GM19238 (cell line): ENCODE measurements at regions not wholly inside any gene's neighbourhood (a gene's known extent, or its start where the extent isn't known, plus 50 kb on each side); places are given as distances from the start of the nearest gene placed in this dataset.
"Not testable (repeated sequence)": the region's sequence is repeated elsewhere in the genome, so short reads cannot be mapped to it uniquely, and the experiment has no call there.

ENCODE experiments used
- DNase-seq: peaks from one replicate; pipeline ENCODE4 v3.0.0; 2011; ENCODE audit warnings: low spot score; ENCODE audit not compliant: insufficient read length

- no peak for DNase-seq
Observed at GRCh38 chr13:21875116-21875515, 204.2 kb downstream of the FGF9 start.

- DNase-seq, result no peak
Observed at GRCh38 chr13:21879263-21879914, 208.5 kb downstream of the FGF9 start.

DNA sequence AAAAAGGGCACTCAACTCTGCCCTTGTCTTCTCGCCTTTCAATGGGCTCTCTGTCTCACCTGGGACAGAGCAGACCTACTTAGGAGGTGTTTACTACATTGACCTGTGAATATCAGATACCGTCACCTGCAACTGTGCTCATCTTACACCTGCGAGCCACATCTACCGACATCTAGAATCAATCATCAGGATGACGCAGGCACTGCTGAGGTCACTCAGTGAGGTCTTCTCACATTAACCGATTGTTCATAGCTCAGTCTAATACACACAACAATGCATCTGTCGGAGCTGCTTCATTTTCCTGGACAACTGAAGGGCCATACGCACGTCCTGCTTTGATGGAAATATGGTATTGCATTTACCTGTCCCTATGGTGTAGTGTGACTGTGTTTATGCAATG lies 211.9 kb downstream of the FGF9 start:
- DNase-seq, result no peak

DNA sequence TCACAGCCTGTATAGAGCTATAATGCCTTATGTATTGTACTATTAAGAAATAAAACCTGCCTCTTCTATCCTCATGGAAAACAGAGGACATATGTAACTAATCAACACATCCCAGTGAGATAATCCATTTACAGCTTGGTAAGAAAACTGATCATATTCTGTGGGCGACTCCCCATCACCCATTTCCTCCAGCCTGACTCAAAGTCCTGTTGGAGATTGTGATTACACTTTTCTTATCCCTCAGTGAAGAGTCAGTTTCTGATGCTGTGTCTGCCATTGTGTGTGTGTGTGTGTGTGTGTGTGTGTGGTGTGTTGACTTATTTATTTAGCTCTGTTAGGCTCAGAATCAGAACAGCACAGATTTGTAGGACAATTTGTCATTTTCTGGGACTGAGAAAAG lies 212.8 kb downstream of the FGF9 start:
- DNase-seq, result no peak

- no peak for DNase-seq
Observed at GRCh38 chr13:21884299-21884909, 213.5 kb downstream of the FGF9 start.

DNA sequence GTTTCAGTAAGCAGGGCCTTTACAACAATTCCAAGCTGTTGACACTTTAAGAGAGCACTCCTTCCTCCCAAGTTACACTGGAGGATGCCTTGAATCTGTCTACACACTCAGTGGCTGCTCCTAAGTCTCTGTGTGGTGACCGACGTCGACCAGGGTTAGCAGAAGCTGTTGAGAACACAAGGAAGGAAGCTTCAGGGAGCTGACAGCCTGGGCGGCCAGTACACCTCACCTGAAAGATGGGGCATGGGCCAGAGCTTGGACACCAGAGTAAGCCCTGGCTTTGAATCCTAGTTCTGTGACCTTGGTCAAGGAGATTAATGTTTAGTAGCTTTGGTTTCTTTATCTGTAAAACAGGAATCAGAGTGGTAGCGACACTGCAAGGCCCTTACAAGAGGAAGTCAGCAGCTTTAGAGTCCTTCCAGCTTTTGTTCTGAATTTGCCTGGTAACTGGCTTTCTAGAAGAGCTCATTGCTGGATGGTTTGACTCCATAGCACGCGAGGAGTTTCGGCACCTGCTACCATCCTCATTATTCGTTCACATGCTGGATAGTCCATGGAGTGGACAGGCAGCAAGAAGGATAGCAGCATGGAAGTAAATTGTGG lies 214.2 kb downstream of the FGF9 start:
- DNase-seq, result no peak

DNA sequence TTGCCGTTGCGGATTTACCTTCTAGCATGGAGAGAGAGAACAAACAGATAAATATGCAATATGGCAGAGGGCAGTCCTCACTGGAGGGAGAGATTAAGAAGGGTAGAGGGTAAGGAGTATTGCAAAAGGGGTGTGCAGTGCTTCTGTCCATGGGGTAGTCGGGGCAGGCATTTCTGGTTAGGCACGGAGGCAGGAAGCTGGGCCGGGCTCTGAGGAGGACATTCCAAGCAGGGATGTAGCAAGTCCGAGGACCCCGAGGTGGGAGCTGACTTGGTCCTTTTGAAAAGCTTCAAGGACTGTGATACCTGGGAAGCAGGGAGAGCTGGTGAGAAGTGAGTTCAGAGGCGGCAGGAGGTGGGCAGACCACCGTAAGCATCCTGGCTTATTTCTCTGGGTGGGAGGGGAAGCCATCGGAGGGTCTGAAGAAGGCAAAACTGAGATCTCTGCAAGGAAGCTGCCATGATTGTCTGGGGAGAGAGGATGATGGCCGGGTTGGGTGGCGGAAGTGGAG lies 214.9 kb downstream of the FGF9 start:
- DNase-seq, result no peak

DNA sequence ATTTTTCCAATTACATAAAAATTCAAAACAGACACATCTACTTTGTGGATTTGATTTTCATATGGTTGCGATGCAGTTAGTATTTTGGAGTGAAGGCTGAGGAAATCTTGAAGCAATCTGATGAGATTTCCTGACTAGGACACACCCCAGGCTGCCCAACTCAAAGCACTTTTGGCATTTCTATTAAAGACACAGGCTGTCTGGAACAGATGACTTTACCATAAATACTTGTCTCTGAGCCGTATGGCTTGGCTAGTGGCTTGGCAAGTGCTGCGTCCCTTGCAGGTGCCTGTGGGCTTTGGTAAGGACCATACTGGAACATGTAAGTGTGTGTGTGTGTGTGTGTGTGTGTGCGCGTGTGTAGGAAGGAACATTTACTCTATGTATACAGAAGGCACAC lies 218.8 kb downstream of the FGF9 start:
- no peak for DNase-seq

GRCh38 chr13:21890220-21890619 lies 219.3 kb downstream of the FGF9 start:
- DNase-seq, result not testable (repeated sequence)

- no peak for DNase-seq
Observed at GRCh38 chr13:21894091-21894490, 223.2 kb downstream of the FGF9 start.

DNA sequence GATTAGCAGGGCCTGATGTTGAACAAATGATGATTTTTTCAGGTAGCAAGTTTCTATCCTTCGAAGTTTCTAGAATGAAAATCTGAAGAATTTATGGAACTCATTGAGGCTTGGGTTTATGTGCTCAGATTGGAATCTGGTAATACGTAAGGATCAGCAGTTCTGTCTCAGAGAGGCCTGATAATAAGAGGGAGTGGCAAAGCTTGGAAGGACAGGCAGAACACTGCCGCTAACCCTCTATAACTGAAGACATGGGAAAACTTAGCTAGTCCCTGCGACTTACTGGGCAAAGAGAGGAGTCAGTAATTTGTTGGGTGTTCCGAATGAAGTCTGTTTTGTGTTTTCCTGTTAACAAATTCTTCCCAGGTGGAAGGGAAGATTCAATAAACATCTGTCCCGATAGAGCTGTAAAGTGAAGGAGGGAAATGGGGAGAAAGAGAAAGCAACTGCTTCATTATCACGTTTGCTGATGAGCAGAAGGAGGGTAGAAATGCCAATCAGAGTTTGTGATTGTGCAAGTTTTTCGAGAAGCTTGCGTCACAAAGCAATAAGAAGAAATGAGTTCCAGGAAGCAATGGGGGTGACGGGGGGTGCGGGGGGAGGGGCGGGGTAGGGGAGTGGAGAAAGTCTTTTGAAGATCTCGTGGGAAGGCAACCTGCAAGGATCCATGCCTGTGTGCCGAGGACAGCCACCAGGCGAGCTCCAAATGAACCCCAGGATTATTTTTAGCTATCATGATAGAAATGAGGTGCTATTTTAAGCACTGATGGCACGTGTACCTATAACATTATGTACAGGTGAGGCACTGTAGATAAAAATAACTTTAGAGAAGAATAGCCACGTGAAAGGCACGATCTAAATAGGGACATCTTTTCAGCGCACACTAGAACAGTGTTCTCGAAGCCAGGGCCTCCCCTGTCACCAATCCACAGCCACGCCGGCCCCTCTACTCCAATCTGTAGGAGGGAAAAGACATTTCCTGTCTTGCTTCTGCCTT lies 224.1 kb downstream of the FGF9 start:
- DNase-seq, result no peak

GRCh38 chr13:21895779-21896178 lies 224.9 kb downstream of the FGF9 start:
- DNase-seq, result no peak

DNA sequence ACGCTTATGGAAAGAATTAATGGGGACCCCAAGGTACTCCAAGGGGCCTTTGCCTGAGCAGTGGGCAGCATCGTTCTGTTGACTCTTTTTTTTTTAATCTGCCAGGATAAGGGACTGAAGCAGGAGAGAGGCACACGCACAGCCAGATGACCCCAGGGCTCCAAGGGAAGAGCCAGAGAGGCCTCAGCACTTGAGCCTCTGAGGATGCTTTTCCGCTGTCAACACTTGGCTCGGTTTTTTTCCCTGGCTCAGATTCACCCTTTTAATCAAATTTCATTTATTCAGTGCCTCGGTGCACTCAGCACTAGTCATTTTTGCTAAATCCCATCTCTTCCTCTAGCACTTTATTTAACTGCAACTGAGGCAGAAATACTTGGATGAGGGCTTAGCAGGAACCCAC lies 226.3 kb downstream of the FGF9 start:
- no peak for DNase-seq

DNA sequence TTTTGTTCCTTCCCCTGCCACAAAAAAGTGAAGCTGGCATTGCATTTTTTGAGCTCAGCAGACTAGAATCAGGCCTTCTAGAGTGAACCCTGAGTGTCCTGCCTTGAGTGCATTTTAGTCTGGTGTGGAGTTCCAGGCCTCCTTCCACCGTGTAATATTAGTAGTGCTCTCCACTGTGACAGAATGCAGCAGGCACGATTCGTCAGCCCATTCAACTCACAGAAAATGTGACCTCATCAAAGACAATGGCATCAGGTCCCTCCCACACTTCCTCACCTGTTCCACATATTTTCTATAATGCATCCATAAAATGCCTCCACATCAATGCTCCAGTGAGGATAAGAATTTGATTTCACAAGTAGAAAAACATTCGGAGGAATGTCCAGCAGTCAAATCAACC lies 227.6 kb downstream of the FGF9 start:
- no peak for DNase-seq

- DNase-seq, result no peak
Observed at GRCh38 chr13:21898945-21899344, 228.1 kb downstream of the FGF9 start.

DNA sequence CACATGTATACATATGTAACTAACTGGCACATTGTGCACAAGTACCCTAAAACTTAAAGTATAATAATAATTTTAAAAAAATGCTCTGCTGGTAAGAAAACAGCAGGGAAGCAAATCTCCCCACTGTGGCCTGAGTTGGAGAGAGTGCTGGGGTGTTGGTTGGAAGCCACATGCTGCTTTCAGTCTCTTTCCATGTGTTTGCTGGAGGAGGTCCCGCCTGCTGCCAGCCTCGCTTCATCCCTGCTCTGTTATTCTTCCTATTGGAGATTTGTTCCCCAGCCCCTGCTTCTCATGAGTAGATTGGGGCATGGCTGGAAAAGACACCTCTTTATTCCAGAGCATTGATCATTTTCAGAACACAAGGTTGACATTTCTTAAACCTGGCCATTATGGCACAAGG lies 230.5 kb downstream of the FGF9 start:
- no peak for DNase-seq

DNA sequence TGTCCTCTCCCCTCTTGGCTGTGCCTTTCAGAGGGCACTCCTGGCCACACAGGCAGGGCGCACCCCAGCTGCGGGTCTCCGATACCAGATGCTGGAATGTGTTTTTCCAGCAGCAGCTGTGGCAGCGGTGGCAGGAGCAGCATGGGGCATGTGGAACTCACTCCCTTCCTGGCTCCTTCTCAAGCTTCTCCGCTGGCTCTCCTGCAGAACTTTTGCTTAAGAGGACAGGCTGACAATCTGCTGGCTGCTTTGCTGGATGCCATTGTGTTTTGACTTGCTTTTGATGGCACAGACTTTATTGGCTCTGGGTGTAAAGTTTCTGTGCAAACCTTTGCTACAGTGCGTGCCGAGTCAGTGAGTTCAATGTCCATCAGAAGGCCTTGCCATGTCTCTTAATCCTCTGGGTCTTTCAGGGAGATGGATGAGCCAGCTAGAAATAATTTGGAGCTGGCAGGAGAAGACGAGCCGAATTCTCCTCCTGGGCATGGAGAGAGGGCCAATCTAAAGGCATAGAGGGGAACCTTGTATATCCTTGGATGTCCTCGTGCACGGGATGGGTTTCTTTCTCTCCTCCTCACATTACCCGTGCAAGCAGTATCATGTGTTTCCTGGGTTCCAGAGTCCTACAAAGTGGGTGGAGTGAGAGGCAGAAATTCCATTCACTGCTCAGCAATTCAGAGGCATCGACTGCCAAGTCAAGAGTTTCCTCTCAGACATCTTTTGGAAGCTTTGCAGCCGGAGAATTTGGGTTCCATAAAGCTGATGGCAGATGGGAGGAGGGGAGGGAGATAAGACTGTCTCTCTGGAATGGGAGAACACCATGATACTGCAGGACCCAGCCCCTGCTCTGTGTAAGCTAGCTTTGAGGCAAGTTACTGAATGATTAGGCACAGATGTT lies 231.2 kb downstream of the FGF9 start:
- no peak for DNase-seq

GRCh38 chr13:21902709-21903098 lies 231.8 kb downstream of the FGF9 start:
- no peak for DNase-seq

DNA sequence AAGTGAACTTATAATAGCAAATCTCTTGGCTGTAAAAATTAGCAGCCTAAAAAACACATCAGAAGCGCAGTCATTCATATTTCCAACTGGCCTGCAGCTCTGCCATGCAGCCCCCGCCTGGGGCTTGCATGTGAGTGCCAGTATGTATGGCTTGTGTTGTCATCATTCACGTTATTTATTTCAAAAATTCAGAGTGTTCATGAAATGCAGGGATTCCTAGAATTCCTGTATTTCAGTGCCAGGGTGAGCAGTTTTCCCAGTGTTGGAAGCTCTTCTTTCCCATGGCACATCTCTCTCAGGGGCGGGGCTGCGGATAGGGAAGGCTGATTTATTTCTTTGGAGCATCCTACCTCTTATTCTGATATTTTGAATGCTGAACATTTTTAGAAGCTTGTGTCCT lies 234.6 kb downstream of the FGF9 start:
- DNase-seq, result no peak

DNA sequence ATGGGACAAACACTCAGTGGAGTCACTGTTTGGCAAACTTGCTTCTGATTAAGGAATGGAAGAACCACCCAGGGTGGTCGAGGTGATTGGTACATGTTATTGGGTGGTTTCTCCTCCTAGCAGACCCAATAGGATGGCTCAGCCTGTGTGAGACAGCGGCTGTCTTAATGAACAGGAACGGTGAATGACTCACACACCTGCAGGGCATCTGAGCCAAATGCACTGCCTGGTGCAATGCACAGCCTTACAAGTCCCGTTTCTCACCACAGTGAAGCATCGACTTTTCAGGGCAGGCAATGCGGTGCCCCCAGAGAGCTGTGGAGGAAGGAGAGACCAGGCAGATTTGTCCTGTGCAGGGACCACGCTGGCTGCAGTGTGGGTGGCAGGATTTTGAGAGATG lies 238.5 kb downstream of the FGF9 start:
- no peak for DNase-seq

DNA sequence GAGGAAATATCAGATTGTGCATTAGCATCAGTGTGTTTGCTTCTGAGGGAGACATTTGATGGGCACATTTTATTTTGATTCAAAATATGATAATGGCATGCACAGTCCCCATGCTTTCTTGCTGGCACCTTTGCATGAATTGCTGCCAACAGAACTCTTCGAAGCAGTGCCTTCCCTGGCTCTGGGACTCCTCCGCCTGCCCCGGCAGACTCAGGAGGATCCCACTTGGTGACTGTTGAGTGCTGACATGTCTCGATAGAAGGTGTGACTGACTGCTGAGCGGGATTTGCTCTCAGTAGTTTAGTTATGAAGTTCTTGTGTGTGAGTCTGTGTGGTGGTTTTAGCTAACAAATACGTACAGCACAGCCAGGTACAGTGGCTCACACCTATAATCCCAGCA lies 239.7 kb downstream of the FGF9 start:
- no peak for DNase-seq
